ENCODE measurements at regions not wholly inside any gene's neighbourhood (a gene's known extent, or its start where the extent isn't known, plus 50 kb on each side); places are given as distances from the start of the nearest gene placed in this dataset.
"Not testable (repeated sequence)": the region's sequence is repeated elsewhere in the genome, so short reads cannot be mapped to it uniquely, and the experiment has no call there.

GRCh38 chr3:164007765-164008164 is 1070.5 kb downstream of the SI start:
- 90 to 93% (median 91%) methylated on average over 1 of the region's 1 CpG for WGBS, 4 donors

DNA sequence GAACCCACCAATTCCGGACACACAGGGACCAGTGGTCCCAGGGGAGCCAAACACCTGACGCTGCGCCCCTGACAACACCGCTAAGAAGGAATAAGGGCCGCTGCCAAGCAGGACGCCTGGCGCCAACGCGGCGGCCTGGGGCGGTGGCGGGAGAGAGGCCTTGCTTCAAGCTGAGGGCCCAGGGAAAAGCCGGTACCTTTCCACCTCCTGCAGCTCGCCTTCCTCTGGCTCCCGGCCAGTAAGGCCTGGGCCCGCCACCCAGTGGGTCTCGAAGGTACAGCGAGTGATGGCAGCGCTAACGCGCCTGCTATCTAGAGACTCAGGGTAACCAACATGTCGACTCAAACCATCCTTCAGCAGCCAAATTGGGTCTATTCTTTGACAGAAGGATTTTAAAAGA is 1074.1 kb downstream of the SI start:
- ATAC-seq (no peak), DNase-seq (no peak)
- Histone ChIP-seq H3K36me3 (no peaks in the 10 kb centered on the region), H3K9me3 (no peaks in the 10 kb centered on the region), H3K27ac (no peak overlapping the region), H3K4me1 (no peaks in the 10 kb centered on the region), H3K27me3 (no peaks in the 10 kb centered on the region), H3K4me3 (no peak overlapping the region)
- TF ChIP-seq POLR2A (IDR thresholded peaks at IDR 0.05) (no peak), CTCF (IDR thresholded peaks at IDR 0.05) (no peak)
- intact Hi-C loops (cut with DNase I): no loop called here
- WGBS, 4 donors: 83 to 94% (median 90%) methylated on average over 22 of the region's 22 CpGs

More at GRCh38 chr3:164007765-164008164, 1070.5 kb downstream of the SI start:
- no peak overlapping the region for H3K4me3 ChIP-seq
- no peaks in the 10 kb centered on the region for H3K4me1 ChIP-seq
- H3K27ac ChIP-seq: no peak overlapping the region
- no peaks in the 10 kb centered on the region for H3K9me3 ChIP-seq
- intact Hi-C loops (cut with DNase I): no loop called here
- TF ChIP-seq CTCF (IDR thresholded peaks at IDR 0.05) (no peak), POLR2A (IDR thresholded peaks at IDR 0.05) (no peak)
- H3K36me3 ChIP-seq: no peaks in the 10 kb centered on the region
- DNase-seq: no peak
- H3K27me3 ChIP-seq: no peaks in the 10 kb centered on the region
- ATAC-seq: no peak

DNA sequence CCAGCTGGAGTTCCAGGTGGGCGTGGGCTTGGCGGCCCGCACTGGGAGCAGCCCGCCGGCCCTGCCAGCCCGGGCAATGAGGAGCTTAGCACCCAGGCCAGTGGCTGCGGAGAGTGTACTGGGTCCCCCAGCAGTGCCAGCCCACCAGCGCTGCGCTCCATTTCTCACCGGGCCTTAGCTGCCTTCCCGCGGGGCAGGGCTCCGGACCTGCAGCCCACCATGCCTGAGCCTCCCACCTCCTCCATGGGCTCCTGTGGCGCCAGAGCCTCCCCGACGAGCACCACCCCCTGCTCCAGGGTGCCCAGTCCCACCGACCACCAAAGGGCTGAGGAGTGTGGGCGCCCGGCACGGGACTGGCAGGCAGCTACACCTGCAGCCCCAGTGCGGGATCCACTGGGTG is 1075.3 kb downstream of the SI start:
- DNase-seq; ATAC-seq; H3K36me3 ChIP-seq; intact Hi-C loops (cut with DNase I); H3K4me1 ChIP-seq; H3K27me3 ChIP-seq; H3K27ac ChIP-seq; H3K4me3 ChIP-seq; H3K9me3 ChIP-seq: not testable (repeated sequence)
- 90 to 95% (median 95%) methylated on average over 6 to 21 of the region's 21 CpGs for WGBS, 4 donors

DNA sequence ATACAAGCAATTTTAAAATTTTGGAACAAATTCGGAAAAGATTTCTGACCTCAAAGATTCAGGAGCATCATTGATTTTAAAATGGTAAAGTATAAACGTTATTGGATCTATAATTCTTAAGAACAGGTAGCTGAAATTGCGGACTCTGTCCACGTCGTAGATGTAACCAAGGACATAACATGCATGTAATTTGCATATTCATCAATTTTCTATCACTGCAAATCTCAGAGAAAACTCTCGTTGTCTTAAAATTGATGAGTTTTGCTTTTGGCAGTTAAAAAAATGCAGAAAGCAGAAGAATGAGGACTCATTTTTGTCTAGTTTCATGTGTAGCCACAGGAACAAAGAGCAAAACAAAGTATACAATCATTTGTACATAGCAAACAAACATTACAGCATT is 1094.4 kb downstream of the SI start:
- DNase-seq: no peak
- Histone ChIP-seq H3K27ac (no peak overlapping the region), H3K36me3 (no peaks in the 10 kb centered on the region), H3K27me3 (no peaks in the 10 kb centered on the region), H3K9me3 (no peaks in the 10 kb centered on the region), H3K4me1 (no peaks in the 10 kb centered on the region), H3K4me3 (no peak overlapping the region)
- WGBS, 4 donors: 74 to 81% (median 78%) methylated on average over 6 of the region's 6 CpGs
- intact Hi-C loops (cut with DNase I): no loop called here
- no peak for ATAC-seq
- no peak for TF ChIP-seq CTCF (IDR thresholded peaks at IDR 0.05)
- TF ChIP-seq POLR2A (IDR thresholded peaks at IDR 0.05): no peak

- intact Hi-C loops (cut with DNase I): no loop called here
- no peak for TF ChIP-seq CTCF (IDR thresholded peaks at IDR 0.05)
- TF ChIP-seq POLR2A (IDR thresholded peaks at IDR 0.05): no peak
- H3K9me3 ChIP-seq: no peaks in the 10 kb centered on the region
- H3K4me3 ChIP-seq: no peak overlapping the region
- H3K27ac ChIP-seq: no peak overlapping the region
- DNase-seq (no peak), ATAC-seq (no peak)
- H3K27me3 ChIP-seq: no peaks in the 10 kb centered on the region
- H3K4me1 ChIP-seq: no peaks in the 10 kb centered on the region
- H3K36me3 ChIP-seq: no peaks in the 10 kb centered on the region
These were observed 1106.4 kb downstream of the SI start for GRCh38 chr3:163971861-163972260.

Measured in heart left ventricle (tissue), 16 donors.